Mucosa of gallbladder (tissue), 1 donor: ENCODE measurements at regions not wholly inside any gene's neighbourhood (a gene's known extent, or its start where the extent isn't known, plus 50 kb on each side); places are given as distances from the start of the nearest gene placed in this dataset.

Source experiments
- DNase-seq: peaks from one replicate; pipeline ENCODE4 v3.0.0-alpha.2; 2020; ENCODE audit warnings: low spot score
- donor health status: DM: no; HTN: no; CAD: no.

GRCh38 chr11:31861011-31861410 lies 49.9 kb upstream of the PAX6 start:
- DNase-seq, result no peak
